ENCODE measurements at regions not wholly inside any gene's neighbourhood (a gene's known extent, or its start where the extent isn't known, plus 50 kb on each side); places are given as distances from the start of the nearest gene placed in this dataset.

GRCh38 chr15:98560338-98560737 lies 88.0 kb upstream of the IGF1R start:
- POLR2A ChIA-PET: no interaction called here
- Histone ChIP-seq H3K4me3 (replicated peaks in 1 of 2; ENCODE audit: low read depth in 1 of 2, low read length in 2 of 2) (no peak overlapping the region), H3K79me2 (ENCODE audit: insufficient read depth, low read length) (no peaks in the 10 kb centered on the region), H2AFZ (ENCODE audit: low read depth, low read length, poor library complexity, severe bottlenecking) (no peak overlapping the region), H3K9me2 (ENCODE audit: insufficient read depth) (no peaks in the 10 kb centered on the region), H3K36me3 (ENCODE audit: control insufficient read depth in 1 of 2, insufficient read depth in 2 of 2, low read length in 2 of 2) (no peaks in the 10 kb centered on the region), H3K27ac (ENCODE audit: low read depth, low read length) (no peak overlapping the region), H3K4me2 (ENCODE audit: low read length) (no peak overlapping the region), H3K4me1 (ENCODE audit: control insufficient read depth in 1 of 2, insufficient read depth in 2 of 2, low read length in 2 of 2) (no peaks in the 10 kb centered on the region), H3K27me3 (ENCODE audit: insufficient read depth, low read length) (peaks cover 12% of the 10 kb centered on the region; the same call in 1 of the 2 replicates), H4K20me1 (ENCODE audit: insufficient read depth) (no peaks in the 10 kb centered on the region), H3K9me3 (ENCODE audit: control insufficient read depth in 1 of 2, insufficient read depth in 1 of 2, low read depth in 1 of 2, low read length in 2 of 2) (no peaks in the 10 kb centered on the region), H3K9ac (ENCODE audit: low read length) (no peak overlapping the region)
- CTCF ChIA-PET: interaction anchor here (3.3 kb wide), 1 partner anchor 8 kb away, joined by 12 read pairs; no protein-coding TSS in a partner anchor
- no peak for ATAC-seq
- no peak for DNase-seq (ENCODE audit: low read depth, low spot score)
- intact Hi-C loops (cut with micrococcal nuclease): no loop called here
- RAD21 ChIA-PET (ENCODE audit: low non-redundant PET in 1 of 2, low total read pairs in 2 of 2, uncharacterized antibody in 2 of 2, unreplicated experiment in 2 of 2): no interaction called here
- TF ChIP-seq RAD21 (IDR thresholded peaks at IDR 0.05; ENCODE audit: low read depth) (no peak), CTCF (IDR thresholded peaks at IDR 0.05 in 2 of 3, conservative IDR thresholded peaks at IDR 0.05 in 1 of 3; ENCODE audit: borderline replicate concordance in 1 of 3, insufficient read depth in 1 of 3, low read depth in 2 of 3, low read length in 2 of 3) (no peak), SIN3A (IDR thresholded peaks at IDR 0.05; ENCODE audit: low read depth) (no peak), ELF1 (IDR thresholded peaks at IDR 0.05; ENCODE audit: borderline replicate concordance, low read depth) (no peak), SP1 (IDR thresholded peaks at IDR 0.05; ENCODE audit: low read depth) (no peak), MAX (IDR thresholded peaks at IDR 0.05) (no peak)
- BruUV-seq (replicated peaks): no TSS peak

GRCh38 chr15:98561169-98561941 lies 87.0 kb upstream of the IGF1R start:
- no peaks in the 10 kb centered on the region for H4K20me1 ChIP-seq (ENCODE audit: insufficient read depth)
- no peak overlapping the region for H3K27ac ChIP-seq (ENCODE audit: low read depth, low read length)
- RAD21 ChIA-PET (ENCODE audit: low non-redundant PET in 1 of 2, low total read pairs in 2 of 2, uncharacterized antibody in 2 of 2, unreplicated experiment in 2 of 2): no interaction called here
- no peak overlapping the region for H2AFZ ChIP-seq (ENCODE audit: low read depth, low read length, poor library complexity, severe bottlenecking)
- CTCF ChIA-PET: interaction anchor here (1.4 kb wide), 1 partner anchor 47 kb away, joined by 3 read pairs; no protein-coding TSS in a partner anchor
- no peak overlapping the region for H3K4me3 ChIP-seq (replicated peaks in 1 of 2; ENCODE audit: low read depth in 1 of 2, low read length in 2 of 2)
- intact Hi-C loops (cut with micrococcal nuclease): no loop called here
- POLR2A ChIA-PET: no interaction called here
- H3K79me2 ChIP-seq (ENCODE audit: insufficient read depth, low read length): no peaks in the 10 kb centered on the region
- H3K4me2 ChIP-seq (ENCODE audit: low read length): no peak overlapping the region
- no peaks in the 10 kb centered on the region for H3K4me1 ChIP-seq (ENCODE audit: control insufficient read depth in 1 of 2, insufficient read depth in 2 of 2, low read length in 2 of 2)
- no peak overlapping the region for H3K9ac ChIP-seq (ENCODE audit: low read length)
- no TSS peak for BruUV-seq (replicated peaks)
- DNase-seq (ENCODE audit: low read depth, low spot score) (no peak), ATAC-seq (no peak)
- no peaks in the 10 kb centered on the region for H3K36me3 ChIP-seq (ENCODE audit: control insufficient read depth in 1 of 2, insufficient read depth in 2 of 2, low read length in 2 of 2)
- H3K9me2 ChIP-seq (ENCODE audit: insufficient read depth): no peaks in the 10 kb centered on the region
- no peaks in the 10 kb centered on the region for H3K9me3 ChIP-seq (ENCODE audit: control insufficient read depth in 1 of 2, insufficient read depth in 1 of 2, low read depth in 1 of 2, low read length in 2 of 2)
- peaks cover 12% of the 10 kb centered on the region; the same call in 1 of the 2 replicates for H3K27me3 ChIP-seq (ENCODE audit: insufficient read depth, low read length)
- no peak for TF ChIP-seq ZNF274 (IDR thresholded peaks at IDR 0.05; ENCODE audit: low read depth, low read length)
- TF ChIP-seq ATF3 (IDR thresholded peaks at IDR 0.05): no peak
- TF ChIP-seq ZFX (IDR thresholded peaks at IDR 0.05): no peak
- TF ChIP-seq TCF7L2 (IDR thresholded peaks at IDR 0.05; ENCODE audit: borderline replicate concordance, extremely low read depth, insufficient read depth, insufficient read length): no peak
- no peak for TF ChIP-seq ZBTB33 (IDR thresholded peaks at IDR 0.05; ENCODE audit: extremely low read depth, insufficient replicate concordance, low read length)
- no peak for TF ChIP-seq EGR1 (IDR thresholded peaks at IDR 0.05; ENCODE audit: low read depth)
- no peak for TF ChIP-seq SRF (IDR thresholded peaks at IDR 0.05; ENCODE audit: low read depth)
- TF ChIP-seq SIN3A (IDR thresholded peaks at IDR 0.05; ENCODE audit: low read depth): no peak
- no peak for TF ChIP-seq EZH2phosphoT487 (IDR thresholded peaks at IDR 0.05; ENCODE audit: borderline replicate concordance)
